Liver (tissue), 8 donors: ENCODE measurements at regions not wholly inside any gene's neighbourhood (a gene's known extent, or its start where the extent isn't known, plus 50 kb on each side); places are given as distances from the start of the nearest gene placed in this dataset.

Experiments used
- DNase-seq: peaks from one replicate; pipeline ENCODE4 v3.0.0-alpha.2; 2017; ENCODE audit warnings: low spot score
- H3K27ac ChIP-seq, 2 donors: one replicate each; pipeline ENCODE4 v1.7.0; 2013; ENCODE audit warnings: inconsistent platforms in 2 of 2, low read length in 2 of 2, control low read depth in 1 of 2, low read depth in 1 of 2, mild to moderate bottlenecking in 1 of 2
- H3K27me3 ChIP-seq, 4 donors: one replicate each; pipeline versions ENCODE4 v1.6.1 to v1.7.0; 2013; ENCODE audit warnings: low read length in 3 of 4, inconsistent platforms in 1 of 4, mild to moderate bottlenecking in 1 of 4, moderate library complexity in 1 of 4; ENCODE audit not compliant: control insufficient read depth in 4 of 4, insufficient read depth in 4 of 4
- H3K36me3 ChIP-seq, 4 donors: one replicate each; pipeline versions ENCODE4 v1.6.1 to v1.7.0; 2013; ENCODE audit warnings: low read length in 3 of 4, mild to moderate bottlenecking in 3 of 4, low read depth in 1 of 4, moderate library complexity in 1 of 4; ENCODE audit not compliant: control insufficient read depth in 4 of 4, insufficient read depth in 3 of 4
- H3K4me1 ChIP-seq, 4 donors: one replicate each; pipeline versions ENCODE4 v1.6.1 to v1.7.0; 2013; ENCODE audit warnings: low read length in 3 of 4, mild to moderate bottlenecking in 3 of 4, moderate library complexity in 1 of 4; ENCODE audit not compliant: control insufficient read depth in 4 of 4, insufficient read depth in 4 of 4
- H3K4me3 ChIP-seq, 3 donors: one replicate each; pipeline versions ENCODE4 v1.6.1 to v1.7.0; 2013; ENCODE audit warnings: low read length in 3 of 3, control low read depth in 1 of 3, low read depth in 1 of 3, mild to moderate bottlenecking in 1 of 3
- H3K9ac ChIP-seq, 2 donors: one replicate each; pipeline ENCODE4 v1.7.0; 2013; ENCODE audit warnings: low read length in 2 of 2, mild to moderate bottlenecking in 2 of 2, moderate library complexity in 2 of 2, control low read depth in 1 of 2, low read depth in 1 of 2
- H3K9me3 ChIP-seq, 4 donors: one replicate each; pipeline versions ENCODE4 v1.6.1 to v1.7.0; 2013; ENCODE audit warnings: low read length in 3 of 4; ENCODE audit not compliant: control insufficient read depth in 4 of 4
- ATF3 ChIP-seq: IDR thresholded peaks from 2 replicates; pipeline ENCODE4 v1.6.1; 2016; ENCODE audit warnings: antibody characterized with exemption
- CTCF ChIP-seq: fragments of 150-350 bp; IDR thresholded peaks from 2 replicates; pipeline ENCODE4 v1.5.1; 2017; ENCODE audit warnings: improper control_type of control experiment, low read depth, low read length; ENCODE audit not compliant: missing input control
- EGR1 ChIP-seq, 2 donors: IDR thresholded peaks; 2 replicates each; pipeline ENCODE4 v1.6.1; 2016 to 2018; ENCODE audit warnings: antibody characterized with exemption in 2 of 2, low read depth in 2 of 2
- FOXA1 ChIP-seq: IDR thresholded peaks from 2 replicates; pipeline ENCODE4 v1.6.1; 2016; ENCODE audit warnings: antibody characterized with exemption
- FOXA2 ChIP-seq: IDR thresholded peaks from 2 replicates; pipeline ENCODE4 v1.6.1; 2016; ENCODE audit warnings: antibody characterized with exemption
- GABPA ChIP-seq, 2 donors: IDR thresholded peaks in 1 of 2; conservative IDR thresholded peaks in 1 of 2; 2 replicates each; pipeline ENCODE4 v1.6.1; 2016; ENCODE audit warnings: antibody characterized with exemption in 2 of 2, mild to moderate bottlenecking in 1 of 2, moderate library complexity in 1 of 2
- HNF4A ChIP-seq, 2 donors: conservative IDR thresholded peaks; 2 replicates each; pipeline ENCODE4 v1.6.1; 2016; ENCODE audit warnings: antibody characterized with exemption in 2 of 2, mild to moderate bottlenecking in 2 of 2
- HNF4G ChIP-seq: IDR thresholded peaks from 2 replicates; pipeline ENCODE4 v1.6.1; 2016; ENCODE audit warnings: antibody characterized with exemption
- JUND ChIP-seq, 2 donors: IDR thresholded peaks; 2 replicates each; pipeline ENCODE4 v1.6.1; 2016; ENCODE audit warnings: antibody characterized with exemption in 2 of 2
- MAX ChIP-seq: IDR thresholded peaks from 2 replicates; pipeline ENCODE4 v1.6.1; 2016; ENCODE audit warnings: antibody characterized with exemption
- NR2F2 ChIP-seq: IDR thresholded peaks from 2 replicates; pipeline ENCODE4 v1.6.1; 2016; ENCODE audit warnings: antibody characterized with exemption
- RAD21 ChIP-seq, 2 donors: IDR thresholded peaks; 2 replicates each; pipeline ENCODE4 v1.6.1; 2016; ENCODE audit warnings: antibody characterized with exemption in 2 of 2, mild to moderate bottlenecking in 2 of 2
- REST ChIP-seq: IDR thresholded peaks from 2 replicates; pipeline ENCODE4 v1.6.1; 2016; ENCODE audit warnings: antibody characterized with exemption, mild to moderate bottlenecking
- RXRA ChIP-seq, 2 donors: IDR thresholded peaks; 2 replicates each; pipeline ENCODE4 v1.6.1; 2017 to 2018; ENCODE audit warnings: antibody characterized with exemption in 2 of 2, mild to moderate bottlenecking in 1 of 2
- SP1 ChIP-seq: IDR thresholded peaks from 2 replicates; pipeline ENCODE4 v1.6.1; 2018; ENCODE audit warnings: antibody characterized with exemption, mild to moderate bottlenecking
- TAF1 ChIP-seq: conservative IDR thresholded peaks from 2 replicates; pipeline ENCODE4 v1.6.1; 2016; ENCODE audit warnings: antibody characterized with exemption, mild to moderate bottlenecking
- YY1 ChIP-seq: IDR thresholded peaks from 2 replicates; pipeline ENCODE4 v1.6.1; 2016; ENCODE audit warnings: antibody characterized with exemption, mild to moderate bottlenecking
- ZBTB33 ChIP-seq: IDR thresholded peaks from 2 replicates; pipeline ENCODE4 v1.6.1; 2016; ENCODE audit warnings: antibody characterized with exemption
- WGBS: extraction: QIAGEN DNeasy Blood & Tissue Kit; methylation state at CpG from one replicate; pipeline ENCODE4 v1.1.7; 2013; 5-methylcytosine and 5-hydroxymethylcytosine counted together
- donor health status: healthy.
- donor health status: healthy.
- donor health status: healthy.
- donor health status: healthy.
- donor health status: healthy.

- 89% methylated on average over 7 of the region's 7 CpGs for WGBS
- H3K27ac ChIP-seq = no peak overlapping the region
Measured at GRCh38 chr1:48069662-48070395, 72.6 kb upstream of the TRABD2B start.

More at GRCh38 chr1:48069662-48070395, 72.6 kb upstream of the TRABD2B start:
- Histone ChIP-seq H3K4me3 (no peak overlapping the region), H3K9ac (no peak overlapping the region), H3K4me1 (peaks cover 0 to 19% (median 1%) of the 10 kb centered on the region in 4 donors), H3K9me3 (no peaks in the 10 kb centered on the region), H3K36me3 (no peaks in the 10 kb centered on the region), H3K27me3 (no peaks in the 10 kb centered on the region)
- TF ChIP-seq REST (no peak), RAD21 (IDR thresholded peaks at IDR 0.05) (no peak), HNF4G (no peak), MAX (no peak), FOXA2 (no peak), TAF1 (no peak), SP1 (no peak), FOXA1 (no peak), CTCF (no peak), ZBTB33 (no peak), RXRA (IDR thresholded peaks at IDR 0.05) (no peak), YY1 (no peak), HNF4A (conservative IDR thresholded peaks at IDR 0.05) (no peak), EGR1 (IDR thresholded peaks at IDR 0.05; ENCODE audit: low read depth in 2 of 2) (no peak), JUND (IDR thresholded peaks at IDR 0.05) (no peak), GABPA (IDR thresholded peaks at IDR 0.05 in 1 of 2, conservative IDR thresholded peaks at IDR 0.05 in 1 of 2) (no peak), ATF3 (no peak), NR2F2 (no peak)
- DNase-seq = no peak
